ENCODE measurements at regions not wholly inside any gene's neighbourhood (a gene's known extent, or its start where the extent isn't known, plus 50 kb on each side); places are given as distances from the start of the nearest gene placed in this dataset.

GRCh38 chr13:110965755-110966134 is 50.9 kb upstream of the ANKRD10 start:
- TF ChIP-seq FOXM1 (IDR thresholded peaks at IDR 0.05; ENCODE audit: borderline replicate concordance) (no peak), PKNOX1 (IDR thresholded peaks at IDR 0.05) (no peak), L3MBTL2 (conservative IDR thresholded peaks at IDR 0.05) (no peak)
- ChIA-PET CTCF (no interaction called here), POLR2A (no interaction called here)
- DNase-seq (ENCODE audit: extremely low spot score), result no peak

- ChIA-PET POLR2A (no interaction called here), CTCF (no interaction called here)
- DNase-seq (ENCODE audit: extremely low spot score), result no peak
- TF ChIP-seq FOXK2 (IDR thresholded peaks at IDR 0.05) (no peak), SUZ12 (IDR thresholded peaks at IDR 0.05) (no peak), FOXM1 (IDR thresholded peaks at IDR 0.05; ENCODE audit: borderline replicate concordance) (no peak), BHLHE40 (IDR thresholded peaks at IDR 0.05; ENCODE audit: borderline replicate concordance) (no peak), ELF4 (IDR thresholded peaks at IDR 0.05) (no peak), FOXA1 (IDR thresholded peaks at IDR 0.05) (no peak), SP1 (IDR thresholded peaks at IDR 0.05) (no peak), TARDBP (IDR thresholded peaks at IDR 0.05) (no peak)
Observed at GRCh38 chr13:110965038-110965754, 50.3 kb upstream of the ANKRD10 start.

All from HEK293T (cell line).